ENCODE measurements at regions not wholly inside any gene's neighbourhood (a gene's known extent, or its start where the extent isn't known, plus 50 kb on each side); places are given as distances from the start of the nearest gene placed in this dataset.

DNA sequence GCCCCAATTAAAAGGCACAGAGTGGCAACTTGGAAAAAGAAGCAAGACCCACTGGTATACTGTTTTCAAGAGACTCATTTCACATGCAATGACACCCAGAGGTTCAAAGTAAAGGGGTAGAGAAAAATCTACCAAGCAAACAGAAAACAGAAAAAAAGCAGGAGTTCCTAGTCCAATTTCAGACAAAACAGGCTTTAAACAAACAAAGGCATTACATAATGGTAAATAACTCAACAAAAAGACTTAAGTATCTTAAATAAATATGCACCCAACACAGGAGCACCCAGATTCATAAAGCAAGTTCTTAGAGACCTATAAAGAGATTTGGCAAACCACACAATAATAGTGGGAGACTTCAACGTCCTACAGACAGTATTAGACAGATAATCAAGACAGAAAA is 215.8 kb downstream of the SLCO4C1 start:
- TF ChIP-seq SP1 (IDR thresholded peaks at IDR 0.05): no peak
- no peak for TF ChIP-seq CTBP1 (IDR thresholded peaks at IDR 0.05; ENCODE audit: borderline replicate concordance)
- TF ChIP-seq FOXA1 (IDR thresholded peaks at IDR 0.05): no peak

All from HEK293T (cell line).